Coronary artery (tissue), 2 donors: ENCODE measurements at regions not wholly inside any gene's neighbourhood (a gene's known extent, or its start where the extent isn't known, plus 50 kb on each side); places are given as distances from the start of the nearest gene placed in this dataset.

Experiments used
- DNase-seq: peaks from one replicate; pipeline ENCODE4 v3.0.0-alpha.2; 2017; ENCODE audit warnings: low spot score
- H3K27ac ChIP-seq, 2 donors: fragments of 200-600 bp; sonication (generic); one replicate each; pipeline ENCODE4 v1.5.1; 2016 to 2019
- H3K4me3 ChIP-seq: fragments of 200-600 bp; sonication (generic); 2 replicates; pipeline ENCODE4 v1.5.1; 2016; ENCODE audit warnings: mild to moderate bottlenecking, moderate library complexity
- TF ChIP-seq, protein P1 (sequence below): fragments of 200-600 bp; sonication (generic); IDR thresholded peaks from one replicate; pipeline ENCODE4 v1.5.1; 2019; ENCODE audit warnings: antibody characterized with exemption

DNA sequence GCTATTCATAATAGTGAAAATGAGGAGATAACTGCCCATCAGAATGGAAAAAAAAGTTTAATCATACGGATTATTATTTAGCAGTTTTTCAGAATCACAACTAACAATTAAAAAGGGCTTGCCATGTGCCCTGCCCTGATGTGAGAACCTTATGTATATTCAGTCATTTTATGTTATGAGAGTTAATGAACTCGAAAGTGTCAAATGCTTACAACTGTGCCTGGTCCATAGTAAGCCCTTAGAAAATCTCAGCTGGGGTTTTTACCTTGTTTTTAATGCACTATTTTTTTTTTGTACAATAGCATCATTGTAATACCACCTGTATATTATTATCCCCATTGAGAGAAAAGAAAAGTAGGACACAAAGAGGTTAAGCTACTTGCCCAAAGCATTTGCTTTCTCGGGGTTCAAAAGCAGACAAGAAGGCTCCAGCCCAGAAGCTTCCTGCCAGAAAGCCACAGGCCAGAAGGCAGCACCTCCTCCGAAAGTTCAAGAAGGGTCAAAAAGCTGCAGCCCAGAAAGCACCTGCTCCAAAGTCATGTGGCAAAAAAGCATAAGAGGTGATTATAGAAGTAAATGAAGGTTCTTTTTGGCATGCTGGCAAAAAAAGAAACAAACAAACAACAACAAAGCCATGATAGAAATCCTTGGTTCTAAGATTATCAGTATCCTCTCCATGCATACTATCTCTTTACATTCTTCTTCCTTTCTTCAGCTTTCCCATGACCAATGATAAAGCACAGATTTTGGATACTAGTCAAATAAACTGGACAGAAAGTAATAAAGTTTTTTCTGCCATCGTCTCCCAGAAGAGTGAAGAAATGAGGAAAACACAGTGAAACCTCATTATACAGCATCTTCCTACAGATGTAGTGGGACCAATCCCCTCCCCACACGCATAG, 59.1 kb upstream of the NAP1L1 start:
- no peak overlapping the region for H3K27ac ChIP-seq
- H3K4me3 ChIP-seq: no peak overlapping the region
- TF ChIP-seq, protein P1, sequence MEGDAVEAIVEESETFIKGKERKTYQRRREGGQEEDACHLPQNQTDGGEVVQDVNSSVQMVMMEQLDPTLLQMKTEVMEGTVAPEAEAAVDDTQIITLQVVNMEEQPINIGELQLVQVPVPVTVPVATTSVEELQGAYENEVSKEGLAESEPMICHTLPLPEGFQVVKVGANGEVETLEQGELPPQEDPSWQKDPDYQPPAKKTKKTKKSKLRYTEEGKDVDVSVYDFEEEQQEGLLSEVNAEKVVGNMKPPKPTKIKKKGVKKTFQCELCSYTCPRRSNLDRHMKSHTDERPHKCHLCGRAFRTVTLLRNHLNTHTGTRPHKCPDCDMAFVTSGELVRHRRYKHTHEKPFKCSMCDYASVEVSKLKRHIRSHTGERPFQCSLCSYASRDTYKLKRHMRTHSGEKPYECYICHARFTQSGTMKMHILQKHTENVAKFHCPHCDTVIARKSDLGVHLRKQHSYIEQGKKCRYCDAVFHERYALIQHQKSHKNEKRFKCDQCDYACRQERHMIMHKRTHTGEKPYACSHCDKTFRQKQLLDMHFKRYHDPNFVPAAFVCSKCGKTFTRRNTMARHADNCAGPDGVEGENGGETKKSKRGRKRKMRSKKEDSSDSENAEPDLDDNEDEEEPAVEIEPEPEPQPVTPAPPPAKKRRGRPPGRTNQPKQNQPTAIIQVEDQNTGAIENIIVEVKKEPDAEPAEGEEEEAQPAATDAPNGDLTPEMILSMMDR: no peak
- no peak for DNase-seq

DNA sequence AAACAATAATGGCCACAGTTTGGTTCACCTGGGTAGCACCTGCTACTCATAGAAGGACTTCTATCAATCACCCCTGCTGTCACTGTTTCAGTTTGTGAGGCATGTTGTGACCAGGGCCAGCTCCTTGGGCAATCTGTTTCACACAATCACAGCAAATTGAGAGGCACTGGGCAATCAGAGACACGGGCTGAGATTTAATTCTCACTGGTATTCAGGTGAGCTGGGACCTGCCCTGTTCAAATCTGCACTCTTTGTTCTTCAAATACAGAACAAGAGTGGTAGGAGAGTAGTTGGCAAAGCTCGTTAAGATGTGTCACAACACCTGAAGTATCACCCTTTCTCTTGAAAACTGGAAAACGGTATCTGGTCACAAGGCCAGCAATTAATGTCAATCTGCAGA, 57.8 kb upstream of the NAP1L1 start:
- DNase-seq: no peak
- no peak overlapping the region for H3K27ac ChIP-seq

DNA sequence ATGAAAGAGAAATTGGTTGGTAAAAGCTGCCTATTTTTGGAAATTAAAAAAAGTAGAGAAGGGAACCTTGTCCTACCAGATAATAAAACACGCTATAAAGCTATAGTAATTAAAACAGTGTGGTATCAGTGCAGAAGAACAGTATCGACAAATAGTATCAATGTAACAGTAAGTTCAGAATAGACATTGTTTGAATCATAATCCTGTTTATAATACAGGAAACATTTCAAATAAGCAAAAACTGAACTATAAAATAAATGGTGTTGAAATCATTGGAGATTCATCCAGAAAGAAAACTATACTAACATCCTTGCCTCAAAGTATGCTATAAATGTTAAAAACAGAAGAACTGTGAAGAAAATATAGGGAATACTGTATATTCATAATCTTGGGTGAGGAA, 54.2 kb upstream of the NAP1L1 start:
- TF ChIP-seq, protein P1: no peak
- no peak for DNase-seq
- Histone ChIP-seq H3K4me3 (no peak overlapping the region), H3K27ac (no peak overlapping the region)

More for the DNA sequence above, 57.8 kb upstream of the NAP1L1 start:
- TF ChIP-seq, protein P1: no peak
- no peak overlapping the region for H3K4me3 ChIP-seq

DNA sequence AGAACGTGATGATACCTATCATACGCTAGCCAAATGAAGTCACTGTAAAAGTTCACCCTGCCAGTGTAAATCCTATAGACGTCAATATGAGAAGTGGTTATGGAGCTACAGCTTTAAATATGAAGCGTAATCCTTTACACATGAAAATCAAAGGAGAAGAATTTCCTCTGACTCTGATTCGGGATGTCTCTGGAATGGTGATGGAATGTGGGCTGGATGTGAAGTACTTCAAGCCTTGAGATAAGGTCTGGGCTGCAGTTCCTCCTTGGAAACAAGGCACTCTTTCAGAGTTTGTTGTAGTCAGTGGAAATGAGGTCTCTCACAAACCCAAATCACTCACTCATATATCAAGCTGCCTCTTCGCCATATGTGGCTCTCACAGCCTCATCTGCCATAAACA, 53.1 kb upstream of the NAP1L1 start:
- no peak overlapping the region for H3K4me3 ChIP-seq

DNA sequence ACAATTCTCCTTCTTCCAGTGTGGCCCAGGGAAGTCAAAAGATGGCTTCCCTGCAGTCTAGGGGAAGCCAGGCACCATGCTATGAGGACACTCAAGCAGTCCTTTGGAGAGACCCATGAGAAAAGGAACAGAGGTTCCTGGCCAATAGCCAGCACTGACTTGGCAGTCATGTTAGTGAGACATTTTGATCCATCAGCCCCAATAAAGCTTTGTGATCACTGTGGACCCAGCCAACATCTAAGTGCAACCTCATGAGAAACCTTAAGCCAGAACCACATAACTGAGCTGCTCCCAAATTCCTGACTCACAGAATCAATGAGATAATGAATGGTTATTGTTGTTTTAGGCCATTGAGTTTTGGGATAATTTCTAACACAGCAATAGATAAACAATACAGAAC, 51.0 kb upstream of the NAP1L1 start:
- TF ChIP-seq, protein P1: no peak
- no peak for DNase-seq
- no peak overlapping the region for H3K4me3 ChIP-seq

More for the DNA sequence above, 53.1 kb upstream of the NAP1L1 start:
- H3K27ac ChIP-seq: no peak overlapping the region
- DNase-seq: no peak
- TF ChIP-seq, protein P1: no peak

More for the DNA sequence above, 51.0 kb upstream of the NAP1L1 start:
- no peak overlapping the region for H3K27ac ChIP-seq
